Activated CD4-positive, alpha-beta T cell treated with anti-CD3 and anti-CD28 coated beads, Interleukin-2, amount 10 ng/mL, durations not matched to agents 24 days and 14 days (primary cell): ENCODE measurements at regions not wholly inside any gene's neighbourhood (a gene's known extent, or its start where the extent isn't known, plus 50 kb on each side); places are given as distances from the start of the nearest gene placed in this dataset.

Source experiments
- DNase-seq: peaks from one replicate; pipeline ENCODE4 v3.0.0; 2022
- H3K27ac Mint-ChIP-seq: one replicate; pipeline ENCODE4 v1.8.0; 2022; ENCODE audit warnings: mild to moderate bottlenecking, mixed read lengths
- H3K27me3 Mint-ChIP-seq: one replicate; pipeline ENCODE4 v1.8.0; 2022; ENCODE audit warnings: mixed read lengths
- H3K36me3 Mint-ChIP-seq: one replicate; pipeline ENCODE4 v1.8.0; 2022; ENCODE audit warnings: low read depth, mild to moderate bottlenecking, mixed read lengths
- H3K4me1 Mint-ChIP-seq: one replicate; pipeline ENCODE4 v1.8.0; 2021; ENCODE audit warnings: mixed read lengths
- H3K4me3 Mint-ChIP-seq: one replicate; pipeline ENCODE4 v1.8.0; 2022; ENCODE audit warnings: mild to moderate bottlenecking, moderate library complexity, mixed read lengths
- H3K9me3 Mint-ChIP-seq: one replicate; pipeline ENCODE4 v1.8.0; 2021; ENCODE audit warnings: mixed read lengths
- intact Hi-C: fragments of 100-400 bp; cut with micrococcal nuclease; formaldehyde crosslinking; loops from one replicate; pipeline ENCODE4 v1.15.1; 2023

- H3K27ac Mint-ChIP-seq: no peak overlapping the region
- intact Hi-C loops: no loop called here
- H3K27me3 Mint-ChIP-seq: no peaks in the 10 kb centered on the region
- no peak overlapping the region for H3K4me3 Mint-ChIP-seq
- DNase-seq: no peak
- H3K9me3 Mint-ChIP-seq: peaks cover 2% of the 10 kb centered on the region
- H3K4me1 Mint-ChIP-seq: no peaks in the 10 kb centered on the region
- H3K36me3 Mint-ChIP-seq: no peaks in the 10 kb centered on the region
Measured at GRCh38 chr9:12874395-12874794, 99.6 kb downstream of the LURAP1L start.

- no peaks in the 10 kb centered on the region for H3K27me3 Mint-ChIP-seq
- no peaks in the 10 kb centered on the region for H3K9me3 Mint-ChIP-seq
- H3K36me3 Mint-ChIP-seq: no peaks in the 10 kb centered on the region
- intact Hi-C loops: no loop called here
- no peak for DNase-seq
- H3K27ac Mint-ChIP-seq: no peak overlapping the region
- no peaks in the 10 kb centered on the region for H3K4me1 Mint-ChIP-seq
- no peak overlapping the region for H3K4me3 Mint-ChIP-seq
Measured at GRCh38 chr9:12875191-12875590, 100.4 kb downstream of the LURAP1L start.

GRCh38 chr9:12876872-12877271 lies 102.1 kb downstream of the LURAP1L start:
- no peaks in the 10 kb centered on the region for H3K27me3 Mint-ChIP-seq
- H3K9me3 Mint-ChIP-seq: no peaks in the 10 kb centered on the region
- DNase-seq: no peak
- no peaks in the 10 kb centered on the region for H3K4me1 Mint-ChIP-seq
- intact Hi-C loops: no loop called here
- no peak overlapping the region for H3K4me3 Mint-ChIP-seq
- H3K36me3 Mint-ChIP-seq: no peaks in the 10 kb centered on the region
- H3K27ac Mint-ChIP-seq: no peak overlapping the region

- H3K4me3 Mint-ChIP-seq: no peak overlapping the region
- no peak for DNase-seq
- intact Hi-C loops: no loop called here
- H3K36me3 Mint-ChIP-seq: no peaks in the 10 kb centered on the region
- no peaks in the 10 kb centered on the region for H3K4me1 Mint-ChIP-seq
- no peaks in the 10 kb centered on the region for H3K9me3 Mint-ChIP-seq
- no peaks in the 10 kb centered on the region for H3K27me3 Mint-ChIP-seq
- H3K27ac Mint-ChIP-seq: no peak overlapping the region
Measured at GRCh38 chr9:12878351-12878978, 103.6 kb downstream of the LURAP1L start.

- no peak for DNase-seq
- H3K9me3 Mint-ChIP-seq: no peaks in the 10 kb centered on the region
- no peak overlapping the region for H3K4me3 Mint-ChIP-seq
- intact Hi-C loops: no loop called here
- H3K4me1 Mint-ChIP-seq: no peaks in the 10 kb centered on the region
- no peak overlapping the region for H3K27ac Mint-ChIP-seq
- H3K36me3 Mint-ChIP-seq: no peaks in the 10 kb centered on the region
- no peaks in the 10 kb centered on the region for H3K27me3 Mint-ChIP-seq
Measured at GRCh38 chr9:12879961-12880360, 105.1 kb downstream of the LURAP1L start.

- intact Hi-C loops: no loop called here
- Mint-ChIP-seq H3K36me3 (no peaks in the 10 kb centered on the region), H3K4me3 (no peak overlapping the region), H3K4me1 (no peaks in the 10 kb centered on the region), H3K27ac (no peak overlapping the region), H3K27me3 (no peaks in the 10 kb centered on the region), H3K9me3 (no peaks in the 10 kb centered on the region)
- DNase-seq: no peak
Measured at GRCh38 chr9:12880406-12881015, 105.7 kb downstream of the LURAP1L start.

GRCh38 chr9:12882430-12882829 lies 107.6 kb downstream of the LURAP1L start:
- Mint-ChIP-seq H3K27me3 (no peaks in the 10 kb centered on the region), H3K27ac (no peak overlapping the region), H3K36me3 (no peaks in the 10 kb centered on the region), H3K9me3 (peaks cover 4% of the 10 kb centered on the region), H3K4me1 (no peaks in the 10 kb centered on the region), H3K4me3 (no peak overlapping the region)
- DNase-seq: no peak
- intact Hi-C loops: no loop called here

GRCh38 chr9:12884736-12885395 lies 110.0 kb downstream of the LURAP1L start:
- no peak overlapping the region for H3K4me3 Mint-ChIP-seq
- intact Hi-C loops: no loop called here
- H3K36me3 Mint-ChIP-seq: no peaks in the 10 kb centered on the region
- H3K9me3 Mint-ChIP-seq: peaks cover 4% of the 10 kb centered on the region
- H3K27ac Mint-ChIP-seq: no peak overlapping the region
- H3K27me3 Mint-ChIP-seq: no peaks in the 10 kb centered on the region
- DNase-seq: no peak
- no peaks in the 10 kb centered on the region for H3K4me1 Mint-ChIP-seq

GRCh38 chr9:12889402-12890106 lies 114.7 kb downstream of the LURAP1L start:
- Mint-ChIP-seq H3K9me3 (peaks cover 7% of the 10 kb centered on the region), H3K27ac (no peak overlapping the region), H3K4me3 (no peak overlapping the region), H3K27me3 (no peaks in the 10 kb centered on the region), H3K36me3 (no peaks in the 10 kb centered on the region), H3K4me1 (no peaks in the 10 kb centered on the region)
- no peak for DNase-seq
- intact Hi-C loops: no loop called here

GRCh38 chr9:12891588-12891987 lies 116.8 kb downstream of the LURAP1L start:
- intact Hi-C loops: no loop called here
- Mint-ChIP-seq H3K27ac (no peak overlapping the region), H3K27me3 (no peaks in the 10 kb centered on the region), H3K36me3 (no peaks in the 10 kb centered on the region), H3K9me3 (peaks cover 7% of the 10 kb centered on the region), H3K4me3 (no peak overlapping the region), H3K4me1 (no peaks in the 10 kb centered on the region)
- no peak for DNase-seq

- no peaks in the 10 kb centered on the region for H3K4me1 Mint-ChIP-seq
- peaks cover 3% of the 10 kb centered on the region for H3K9me3 Mint-ChIP-seq
- no peaks in the 10 kb centered on the region for H3K27me3 Mint-ChIP-seq
- intact Hi-C loops: no loop called here
- no peaks in the 10 kb centered on the region for H3K36me3 Mint-ChIP-seq
- DNase-seq: no peak
- no peak overlapping the region for H3K4me3 Mint-ChIP-seq
- no peak overlapping the region for H3K27ac Mint-ChIP-seq
Measured at GRCh38 chr9:12903316-12903715, 128.5 kb downstream of the LURAP1L start.

GRCh38 chr9:12904261-12905000 lies 129.6 kb downstream of the LURAP1L start:
- Mint-ChIP-seq H3K4me3 (no peak overlapping the region), H3K27me3 (no peaks in the 10 kb centered on the region), H3K9me3 (peaks cover 3% of the 10 kb centered on the region), H3K27ac (no peak overlapping the region), H3K36me3 (no peaks in the 10 kb centered on the region), H3K4me1 (no peaks in the 10 kb centered on the region)
- DNase-seq: no peak
- intact Hi-C loops: no loop called here

- Mint-ChIP-seq H3K36me3 (no peaks in the 10 kb centered on the region), H3K9me3 (no peaks in the 10 kb centered on the region), H3K4me3 (no peak overlapping the region), H3K27me3 (no peaks in the 10 kb centered on the region), H3K4me1 (no peaks in the 10 kb centered on the region), H3K27ac (no peak overlapping the region)
- intact Hi-C loops: no loop called here
- DNase-seq: no peak
Measured at GRCh38 chr9:12906646-12907045, 131.8 kb downstream of the LURAP1L start.

GRCh38 chr9:12908895-12909294 lies 134.1 kb downstream of the LURAP1L start:
- DNase-seq: no peak
- Mint-ChIP-seq H3K27me3 (no peaks in the 10 kb centered on the region), H3K9me3 (peaks cover 4% of the 10 kb centered on the region), H3K27ac (no peak overlapping the region), H3K4me1 (no peaks in the 10 kb centered on the region), H3K36me3 (no peaks in the 10 kb centered on the region), H3K4me3 (no peak overlapping the region)
- intact Hi-C loops: no loop called here
